ENCODE measurements at regions not wholly inside any gene's neighbourhood (a gene's known extent, or its start where the extent isn't known, plus 50 kb on each side); places are given as distances from the start of the nearest gene placed in this dataset.

DNA sequence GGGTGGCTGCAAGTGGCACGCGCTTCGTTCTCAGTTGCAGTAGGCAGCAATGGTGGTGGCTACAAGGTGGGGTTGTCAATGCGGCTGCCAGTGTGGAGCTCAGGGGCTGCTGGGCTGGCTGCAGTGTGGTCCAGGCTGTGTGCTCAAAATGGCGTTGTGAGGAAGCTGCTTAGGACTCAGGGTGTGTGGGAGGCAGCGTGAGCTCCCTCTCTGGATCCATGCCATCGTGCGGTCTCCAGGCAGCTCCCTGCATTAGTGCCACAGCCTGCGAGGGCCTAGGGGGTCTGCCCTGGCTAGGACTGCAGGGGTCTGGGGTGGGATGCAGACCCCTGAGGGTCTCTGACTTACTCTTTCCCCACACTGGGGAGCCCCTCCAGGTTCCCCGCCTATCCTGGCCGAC is 397.2 kb downstream of the OCA2 start:
- TF ChIP-seq, protein P1, sequence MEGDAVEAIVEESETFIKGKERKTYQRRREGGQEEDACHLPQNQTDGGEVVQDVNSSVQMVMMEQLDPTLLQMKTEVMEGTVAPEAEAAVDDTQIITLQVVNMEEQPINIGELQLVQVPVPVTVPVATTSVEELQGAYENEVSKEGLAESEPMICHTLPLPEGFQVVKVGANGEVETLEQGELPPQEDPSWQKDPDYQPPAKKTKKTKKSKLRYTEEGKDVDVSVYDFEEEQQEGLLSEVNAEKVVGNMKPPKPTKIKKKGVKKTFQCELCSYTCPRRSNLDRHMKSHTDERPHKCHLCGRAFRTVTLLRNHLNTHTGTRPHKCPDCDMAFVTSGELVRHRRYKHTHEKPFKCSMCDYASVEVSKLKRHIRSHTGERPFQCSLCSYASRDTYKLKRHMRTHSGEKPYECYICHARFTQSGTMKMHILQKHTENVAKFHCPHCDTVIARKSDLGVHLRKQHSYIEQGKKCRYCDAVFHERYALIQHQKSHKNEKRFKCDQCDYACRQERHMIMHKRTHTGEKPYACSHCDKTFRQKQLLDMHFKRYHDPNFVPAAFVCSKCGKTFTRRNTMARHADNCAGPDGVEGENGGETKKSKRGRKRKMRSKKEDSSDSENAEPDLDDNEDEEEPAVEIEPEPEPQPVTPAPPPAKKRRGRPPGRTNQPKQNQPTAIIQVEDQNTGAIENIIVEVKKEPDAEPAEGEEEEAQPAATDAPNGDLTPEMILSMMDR (IDR thresholded peaks at IDR 0.05; ENCODE audit: low read depth, low read length, poor library complexity, severe bottlenecking) = no peak
- no peak for TF ChIP-seq EZH2phosphoT487 (IDR thresholded peaks at IDR 0.05; ENCODE audit: borderline replicate concordance, low read length)

Data from DOHH2 (cell line).